AG09309 (cell line): ENCODE measurements at regions not wholly inside any gene's neighbourhood (a gene's known extent, or its start where the extent isn't known, plus 50 kb on each side); places are given as distances from the start of the nearest gene placed in this dataset.

Experiments
- DNase-seq: peaks from one replicate; pipeline ENCODE4 v3.0.0-alpha.2; 2010; ENCODE audit warnings: low read depth
- H3K4me3 ChIP-seq: 2 replicates; pipeline ENCODE4 v1.5.1; 2011; ENCODE audit warnings: mild to moderate bottlenecking, low read depth, low read length, moderate library complexity; ENCODE audit not compliant: control insufficient read depth
- TF ChIP-seq, protein P1 (sequence below): IDR thresholded peaks from 2 replicates; pipeline ENCODE4 v1.5.1; 2011; ENCODE audit warnings: mild to moderate bottlenecking, low read depth, low read length, inconsistent platforms; ENCODE audit not compliant: insufficient read depth, control insufficient read depth; ENCODE audit errors: missing control alignments

DNA sequence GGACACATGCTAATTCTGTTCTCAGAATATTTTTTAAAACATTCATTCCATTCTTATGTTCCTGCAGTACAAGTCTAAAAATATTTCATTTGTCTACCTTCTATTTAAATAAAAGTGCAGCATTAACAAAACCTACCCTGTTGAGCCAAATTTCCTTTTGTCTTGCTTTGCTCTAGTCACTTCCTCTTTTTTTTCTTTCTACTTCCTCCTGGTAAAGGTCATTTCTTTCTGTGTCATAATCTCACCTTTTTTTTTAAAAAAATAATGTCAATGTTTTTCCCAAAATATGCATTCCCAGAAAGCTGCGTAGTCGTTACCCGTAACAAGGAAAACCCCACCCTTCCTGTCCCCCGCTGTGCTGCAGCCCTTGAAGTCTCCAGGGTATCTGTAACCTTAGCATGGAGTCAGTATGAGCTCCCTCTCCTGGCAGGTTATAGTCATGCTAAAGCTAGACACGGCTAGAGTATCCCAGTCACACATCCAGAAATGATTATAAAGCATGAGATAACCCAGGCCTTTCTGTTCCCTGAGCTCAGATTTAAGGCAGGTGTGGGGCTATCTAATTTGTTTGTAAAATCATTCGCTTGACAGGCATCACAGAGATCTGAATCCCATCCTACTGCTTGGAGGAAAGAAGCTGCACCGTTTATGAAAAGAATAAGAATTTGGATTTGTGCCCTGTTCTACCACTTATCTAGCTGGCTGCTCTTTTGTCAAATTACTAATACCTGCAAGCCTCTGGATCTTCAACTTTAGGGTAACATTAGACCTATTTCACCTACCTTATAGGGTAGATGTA lies 51.1 kb upstream of the EED start:
- DNase-seq = peak; percentile 46
- H3K4me3 ChIP-seq = no peak overlapping the region
- TF ChIP-seq, protein P1, sequence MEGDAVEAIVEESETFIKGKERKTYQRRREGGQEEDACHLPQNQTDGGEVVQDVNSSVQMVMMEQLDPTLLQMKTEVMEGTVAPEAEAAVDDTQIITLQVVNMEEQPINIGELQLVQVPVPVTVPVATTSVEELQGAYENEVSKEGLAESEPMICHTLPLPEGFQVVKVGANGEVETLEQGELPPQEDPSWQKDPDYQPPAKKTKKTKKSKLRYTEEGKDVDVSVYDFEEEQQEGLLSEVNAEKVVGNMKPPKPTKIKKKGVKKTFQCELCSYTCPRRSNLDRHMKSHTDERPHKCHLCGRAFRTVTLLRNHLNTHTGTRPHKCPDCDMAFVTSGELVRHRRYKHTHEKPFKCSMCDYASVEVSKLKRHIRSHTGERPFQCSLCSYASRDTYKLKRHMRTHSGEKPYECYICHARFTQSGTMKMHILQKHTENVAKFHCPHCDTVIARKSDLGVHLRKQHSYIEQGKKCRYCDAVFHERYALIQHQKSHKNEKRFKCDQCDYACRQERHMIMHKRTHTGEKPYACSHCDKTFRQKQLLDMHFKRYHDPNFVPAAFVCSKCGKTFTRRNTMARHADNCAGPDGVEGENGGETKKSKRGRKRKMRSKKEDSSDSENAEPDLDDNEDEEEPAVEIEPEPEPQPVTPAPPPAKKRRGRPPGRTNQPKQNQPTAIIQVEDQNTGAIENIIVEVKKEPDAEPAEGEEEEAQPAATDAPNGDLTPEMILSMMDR = peak; percentile 78

GRCh38 chr11:86192519-86193257 lies 51.9 kb upstream of the EED start:
- H3K4me3 ChIP-seq = no peak overlapping the region
- TF ChIP-seq, protein P1 = no peak
- DNase-seq = no peak

DNA sequence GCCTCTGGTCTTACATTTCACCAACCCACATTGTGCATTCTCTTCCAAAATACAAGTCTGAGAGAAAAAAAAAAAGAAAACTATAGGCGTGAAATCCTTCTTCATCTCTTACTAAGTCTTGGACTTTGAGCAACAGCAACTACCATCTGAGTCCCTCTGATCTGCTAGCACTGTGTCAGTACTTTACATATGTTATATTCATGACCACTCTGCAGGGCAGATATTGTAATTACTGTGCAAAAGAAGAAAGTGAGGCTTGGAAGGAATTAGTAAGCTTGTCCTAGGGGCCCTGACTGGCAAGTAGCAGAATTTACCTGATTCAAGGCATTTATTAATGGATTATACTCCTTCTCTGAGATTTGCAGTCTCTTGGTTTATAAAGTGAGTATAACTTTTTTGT lies 52.7 kb upstream of the EED start:
- TF ChIP-seq, protein P1 = no peak
- H3K4me3 ChIP-seq = no peak overlapping the region
- DNase-seq = no peak

GRCh38 chr11:86187027-86187426 lies 57.5 kb upstream of the EED start:
- no peak for DNase-seq
- TF ChIP-seq, protein P1 = no peak
- H3K4me3 ChIP-seq = no peak overlapping the region

DNA sequence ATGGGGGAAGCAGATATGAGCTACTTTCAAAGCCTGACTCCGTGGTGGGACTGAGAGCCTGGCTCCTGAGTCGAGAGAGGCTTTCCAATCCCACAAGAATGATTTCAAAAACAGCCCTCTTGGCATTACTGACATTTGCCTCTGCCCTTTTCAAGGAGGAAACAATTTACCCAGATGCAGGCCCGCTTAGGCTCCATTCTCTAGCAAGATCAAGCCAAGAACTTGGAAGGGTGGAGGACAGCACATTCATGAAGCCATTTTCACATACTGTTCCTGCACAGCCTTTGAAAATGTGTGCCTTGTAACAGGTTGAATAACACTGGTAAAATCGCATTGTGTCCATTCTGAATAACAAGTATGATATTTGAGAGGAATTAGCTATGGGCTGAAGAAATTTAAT lies 58.2 kb upstream of the EED start:
- TF ChIP-seq, protein P1 = no peak
- no peak overlapping the region for H3K4me3 ChIP-seq
- DNase-seq = no peak

DNA sequence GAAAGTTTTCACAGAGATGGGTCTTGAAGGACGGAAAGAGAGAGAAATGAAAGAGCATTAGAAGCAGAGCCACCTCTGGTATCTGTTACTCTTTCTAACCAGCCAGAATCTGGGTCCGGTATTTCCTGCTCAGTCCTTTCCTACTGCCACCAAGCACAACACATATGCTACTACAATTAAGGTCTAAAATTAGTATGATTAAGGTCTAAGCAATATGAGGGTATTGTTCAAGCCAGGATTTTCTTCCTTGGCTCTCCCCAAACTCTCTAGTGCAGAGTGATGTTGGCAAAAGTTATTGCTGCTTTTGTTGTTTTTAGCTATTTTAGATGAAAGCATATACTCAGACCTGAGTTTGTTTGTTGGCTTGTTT lies 59.2 kb upstream of the EED start:
- no peak overlapping the region for H3K4me3 ChIP-seq
- DNase-seq = no peak
- TF ChIP-seq, protein P1 = no peak
